B cell (primary cell): ENCODE measurements at regions not wholly inside any gene's neighbourhood (a gene's known extent, or its start where the extent isn't known, plus 50 kb on each side); places are given as distances from the start of the nearest gene placed in this dataset.

Experiments used
- ATAC-seq: fragments of 200-7000 bp; cut with Tn5 transposase; one replicate; pipeline ENCODE4 v1.10.0; 2021; ENCODE audit warnings: low read depth, mild to moderate bottlenecking, moderate number of reproducible peaks, moderate library complexity
- CTCF ChIA-PET: fragments of 350-600 bp; sonication (Branson Sonifier 250); formaldehyde crosslinking; loops from one replicate; lab custom pipeline; 2021; ENCODE audit warnings: antibody characterized with exemption, inconsistent platforms; lab: Charles Lee
- POLR2A ChIA-PET: fragments of 350-600 bp; sonication (Branson Sonifier 250); formaldehyde crosslinking; loops from one replicate; lab custom pipeline; 2021; ENCODE audit warnings: antibody characterized with exemption; lab: Charles Lee
- DNase-seq: peaks from one replicate; pipeline ENCODE4 v3.0.0; 2013
- H2AFZ ChIP-seq: 2 replicates; pipeline ENCODE4 v1.6.1; 2012; ENCODE audit warnings: mild to moderate bottlenecking, low read depth, low read length; ENCODE audit not compliant: insufficient read depth, poor library complexity, severe bottlenecking
- H3K27ac ChIP-seq, 2 donors: 1 replicate in 1 of 2; 2 replicates in 1 of 2; pipeline ENCODE4 v1.5.1; 2012 to 2013; ENCODE audit warnings: low read length in 2 of 2, mild to moderate bottlenecking in 2 of 2, moderate library complexity in 1 of 2
- H3K27me3 ChIP-seq, 4 experiments: fragments of 200-600 bp in 1 of 4; sonication (generic) in 1 of 4; replicated peaks in 1 of 4; 1 replicate in 2 of 4; 2 replicates in 2 of 4; pipeline versions ENCODE4 v1.6.1 to v1.7.0; 2013 to 2016; ENCODE audit warnings: low read length in 3 of 4, mild to moderate bottlenecking in 2 of 4, mixed read lengths in 1 of 4, moderate library complexity in 1 of 4; ENCODE audit not compliant: insufficient read depth in 4 of 4, control insufficient read depth in 3 of 4; ENCODE audit errors: control extremely low read depth in 1 of 4
- H3K36me3 ChIP-seq, 2 experiments: replicated peaks in 1 of 2; 1 replicate in 1 of 2; 2 replicates in 1 of 2; pipeline versions ENCODE4 v1.6.1 to v1.7.1; 2013; ENCODE audit warnings: low read length in 1 of 2; ENCODE audit not compliant: insufficient read depth in 2 of 2, control insufficient read depth in 1 of 2; ENCODE audit errors: control extremely low read depth in 1 of 2, extremely low read depth in 1 of 2
- H3K4me1 ChIP-seq, 2 donors: fragments of 200-600 bp in 1 of 2; sonication (generic) in 1 of 2; 1 replicate in 1 of 2; 2 replicates in 1 of 2; pipeline versions ENCODE4 v1.5.1 to v1.6.1; 2013 to 2017; ENCODE audit warnings: low read length in 2 of 2; ENCODE audit not compliant: control insufficient read depth in 2 of 2, insufficient read depth in 2 of 2
- H3K4me2 ChIP-seq: replicated peaks from 2 replicates; pipeline ENCODE3; 2012; ENCODE audit warnings: mild to moderate bottlenecking, low read depth, low read length; ENCODE audit not compliant: poor library complexity, severe bottlenecking
- H3K4me3 ChIP-seq, 5 experiments: fragments of 200-600 bp in 1 of 5; sonication (generic) in 1 of 5; 1 replicate in 3 of 5; 2 replicates in 2 of 5; pipeline versions ENCODE4 v1.5.1 to v1.7.0; 2011 to 2016; ENCODE audit warnings: low read length in 4 of 5, mild to moderate bottlenecking in 4 of 5, low read depth in 2 of 5, control low read depth in 1 of 5, moderate library complexity in 1 of 5; ENCODE audit not compliant: insufficient read depth in 1 of 5; ENCODE audit errors: control extremely low read depth in 1 of 5, extremely low read depth in 1 of 5
- H3K79me2 ChIP-seq: fragments of 200-600 bp; sonication (generic); one replicate; pipeline ENCODE4 v1.6.0; 2016; ENCODE audit warnings: low read length; ENCODE audit not compliant: control insufficient read depth, insufficient read depth
- H3K9ac ChIP-seq: fragments of 200-600 bp; sonication (generic); 2 replicates; pipeline ENCODE4 v1.6.1; 2017; ENCODE audit warnings: mild to moderate bottlenecking, low read length, moderate library complexity
- H3K9me3 ChIP-seq, 3 donors: one replicate each; pipeline versions ENCODE4 v1.6.1 to v1.7.1; 2013; ENCODE audit warnings: low read length in 2 of 3; ENCODE audit not compliant: control insufficient read depth in 2 of 3, insufficient read depth in 1 of 3; ENCODE audit errors: control extremely low read depth in 1 of 3
- H4K20me1 ChIP-seq: 2 replicates; pipeline ENCODE4 v1.6.0; 2012; ENCODE audit warnings: mild to moderate bottlenecking, low read length; ENCODE audit not compliant: insufficient read depth, control insufficient read depth, poor library complexity, severe bottlenecking
- H3K27ac Mint-ChIP-seq: one replicate; pipeline ENCODE4 v1.8.0; 2021; ENCODE audit warnings: mixed read lengths
- H3K27me3 Mint-ChIP-seq: one replicate; pipeline ENCODE4 v1.8.0; 2021; ENCODE audit warnings: mixed read lengths
- H3K4me1 Mint-ChIP-seq: one replicate; pipeline ENCODE4 v1.8.0; 2021; ENCODE audit warnings: mixed read lengths
- H3K4me3 Mint-ChIP-seq: one replicate; pipeline ENCODE4 v1.8.0; 2021; ENCODE audit warnings: mixed read lengths
- H3K9me3 Mint-ChIP-seq: one replicate; pipeline ENCODE4 v1.8.0; 2022; ENCODE audit warnings: mixed read lengths; ENCODE audit not compliant: insufficient read depth
- CTCF ChIP-seq: fragments of 200-600 bp; IDR thresholded peaks from one replicate; pipeline ENCODE4 v1.8.0; 2022; ENCODE audit warnings: antibody characterized with exemption, mild to moderate bottlenecking
- EZH2 ChIP-seq: IDR thresholded peaks from 2 replicates; pipeline ENCODE4 v1.6.1; 2012; ENCODE audit warnings: borderline replicate concordance, low read depth, mild to moderate bottlenecking, moderate library complexity, low read length; ENCODE audit not compliant: insufficient read depth, poor library complexity, severe bottlenecking
- WGBS: methylation state at CpG from one replicate; pipeline ENCODE4 v1.1.5; 2013; ENCODE audit warnings: missing lambda C conversion rate; ENCODE audit not compliant: insufficient coverage; 5-methylcytosine and 5-hydroxymethylcytosine counted together
- intact Hi-C: fragments of 100-400 bp; cut with micrococcal nuclease; formaldehyde crosslinking; loops from one replicate; pipeline ENCODE4 v1.10.0; 2022

GRCh38 chrX:25721564-25721963, 416.6 kb upstream of the MAGEB18 start:
- H3K4me3 Mint-ChIP-seq, result no peak overlapping the region
- Histone ChIP-seq H2AFZ (no peak overlapping the region), H3K9ac (no peak overlapping the region), H3K4me3 (no peak overlapping the region), H3K36me3 (no peaks in the 10 kb centered on the region), H3K27ac (no peak overlapping the region), H3K79me2 (no peaks in the 10 kb centered on the region), H3K9me3 (no peaks in the 10 kb centered on the region), H3K27me3 (no peaks in the 10 kb centered on the region), H3K4me1 (no peaks in the 10 kb centered on the region), H4K20me1 (no peaks in the 10 kb centered on the region), H3K4me2 (no peak overlapping the region)
- ChIA-PET POLR2A (no interaction called here), CTCF (no interaction called here)
- H3K27ac Mint-ChIP-seq, result no peak overlapping the region
- DNase-seq (no peak), ATAC-seq (no peak)
- intact Hi-C loops, result no loop called here
- H3K4me1 Mint-ChIP-seq, result no peaks in the 10 kb centered on the region
- H3K9me3 Mint-ChIP-seq, result no peaks in the 10 kb centered on the region
- H3K27me3 Mint-ChIP-seq, result no peaks in the 10 kb centered on the region
- TF ChIP-seq EZH2, result no peak
- no peak for TF ChIP-seq CTCF
- no CpG with 5 or more reads among the region's 2 CpGs for WGBS

GRCh38 chrX:25726539-25726938, 411.6 kb upstream of the MAGEB18 start:
- Mint-ChIP-seq H3K27me3 (no peaks in the 10 kb centered on the region), H3K27ac (no peak overlapping the region), H3K9me3 (no peaks in the 10 kb centered on the region), H3K4me1 (no peaks in the 10 kb centered on the region), H3K4me3 (no peak overlapping the region)
- Histone ChIP-seq H4K20me1 (no peaks in the 10 kb centered on the region), H3K9ac (no peak overlapping the region), H3K79me2 (no peaks in the 10 kb centered on the region), H3K9me3 (no peaks in the 10 kb centered on the region), H3K4me3 (no peak overlapping the region), H2AFZ (no peak overlapping the region), H3K27me3 (no peaks in the 10 kb centered on the region), H3K4me1 (no peaks in the 10 kb centered on the region), H3K4me2 (no peak overlapping the region), H3K27ac (no peak overlapping the region), H3K36me3 (no peaks in the 10 kb centered on the region)
- TF ChIP-seq EZH2 (no peak), CTCF (no peak)
- intact Hi-C loops, result no loop called here
- ATAC-seq (no peak), DNase-seq (no peak)
- WGBS, result 80% methylated on average over 1 of the region's 1 CpG
- CTCF ChIA-PET, result no interaction called here
- POLR2A ChIA-PET, result no interaction called here
